H9 (cell line): ENCODE measurements at regions not wholly inside any gene's neighbourhood (a gene's known extent, or its start where the extent isn't known, plus 50 kb on each side); places are given as distances from the start of the nearest gene placed in this dataset.

Source experiments
- DNase-seq: peaks from one replicate; pipeline ENCODE4 v3.0.0-alpha.2; 2017
- H2AFZ ChIP-seq: one replicate; pipeline ENCODE4 v1.6.1; 2013; ENCODE audit warnings: mild to moderate bottlenecking, low read length, control low read depth, moderate library complexity
- H2AK5ac ChIP-seq: 2 replicates; pipeline ENCODE4 v1.6.1; 2013; ENCODE audit warnings: low read length, control low read depth, mixed read lengths; ENCODE audit not compliant: insufficient read length
- H2BK120ac ChIP-seq: one replicate; pipeline ENCODE4 v1.6.1; 2013; ENCODE audit warnings: low read depth, mild to moderate bottlenecking, low read length, control low read depth, inconsistent platforms; ENCODE audit not compliant: poor library complexity, severe bottlenecking
- H2BK12ac ChIP-seq: 2 replicates; pipeline ENCODE4 v1.6.1; 2013; ENCODE audit warnings: low read length, control low read depth, mixed read lengths, low read depth; ENCODE audit not compliant: insufficient read length
- H2BK15ac ChIP-seq: 2 replicates; pipeline ENCODE4 v1.6.1; 2013; ENCODE audit warnings: low read depth, low read length, control low read depth
- H2BK20ac ChIP-seq: one replicate; pipeline ENCODE4 v1.6.1; 2013; ENCODE audit warnings: low read depth, mild to moderate bottlenecking, low read length, control low read depth, inconsistent platforms; ENCODE audit not compliant: poor library complexity, severe bottlenecking
- H2BK5ac ChIP-seq: 2 replicates; pipeline ENCODE4 v1.6.1; 2013; ENCODE audit warnings: low read length, control low read depth, mixed read lengths; ENCODE audit not compliant: insufficient read length
- H3K14ac ChIP-seq: 2 replicates; pipeline ENCODE4 v1.6.1; 2013; ENCODE audit warnings: low read length, control low read depth; ENCODE audit not compliant: insufficient read depth
- H3K18ac ChIP-seq: 2 replicates; pipeline ENCODE4 v1.6.1; 2013; ENCODE audit warnings: low read depth, mild to moderate bottlenecking, mixed read lengths, low read length, control low read depth; ENCODE audit not compliant: insufficient read length
- H3K23ac ChIP-seq: 2 replicates; pipeline ENCODE4 v1.6.1; 2013; ENCODE audit warnings: low read length, control low read depth, mixed read lengths, low read depth; ENCODE audit not compliant: insufficient read length
- H3K23me2 ChIP-seq: 2 replicates; pipeline ENCODE4 v1.6.1; 2013; ENCODE audit warnings: low read depth, mild to moderate bottlenecking, mixed read lengths, low read length, control low read depth; ENCODE audit not compliant: insufficient read length, poor library complexity, severe bottlenecking
- H3K27ac ChIP-seq: 2 replicates; pipeline ENCODE4 v1.5.1; 2013; ENCODE audit warnings: low read length, control low read depth, mixed read lengths, low read depth; ENCODE audit not compliant: insufficient read length
- H3K27me3 ChIP-seq: 2 replicates; pipeline ENCODE4 v1.6.1; 2013; ENCODE audit warnings: low read length, control low read depth, inconsistent platforms; ENCODE audit not compliant: insufficient read depth
- H3K4ac ChIP-seq: 2 replicates; pipeline ENCODE4 v1.6.1; 2013; ENCODE audit warnings: low read depth, mild to moderate bottlenecking, control low read depth, inconsistent platforms, low read length, moderate library complexity
- H3K4me1 ChIP-seq: 2 replicates; pipeline ENCODE4 v1.6.1; 2013; ENCODE audit warnings: low read length, control low read depth, inconsistent platforms; ENCODE audit not compliant: insufficient read depth
- H3K4me2 ChIP-seq: 2 replicates; pipeline ENCODE4 v1.6.1; 2013; ENCODE audit warnings: low read length, control low read depth, mixed read lengths; ENCODE audit not compliant: insufficient read length, insufficient read depth
- H3K56ac ChIP-seq: 2 replicates; pipeline ENCODE4 v1.6.1; 2013; ENCODE audit warnings: low read depth, mild to moderate bottlenecking, mixed read lengths, low read length, control low read depth; ENCODE audit not compliant: insufficient read length
- H3K79me1 ChIP-seq: 2 replicates; pipeline ENCODE4 v1.6.1; 2013; ENCODE audit warnings: low read depth, mild to moderate bottlenecking, moderate library complexity, low read length, control low read depth, inconsistent platforms; ENCODE audit not compliant: insufficient read depth, poor library complexity, severe bottlenecking
- H3K79me2 ChIP-seq: 2 replicates; pipeline ENCODE4 v1.6.1; 2013; ENCODE audit warnings: low read length, control low read depth, inconsistent platforms; ENCODE audit not compliant: insufficient read depth
- H3K9ac ChIP-seq: 2 replicates; pipeline ENCODE4 v1.6.1; 2013; ENCODE audit warnings: low read length, control low read depth, mixed read lengths; ENCODE audit not compliant: insufficient read length; ENCODE audit errors: extremely low read depth
- H3K9me3 ChIP-seq: one replicate; pipeline ENCODE4 v1.6.1; 2013; ENCODE audit warnings: low read depth, low read length, inconsistent platforms; ENCODE audit not compliant: control insufficient read depth
- H3T11ph ChIP-seq: one replicate; pipeline ENCODE4 v1.6.1; 2013; ENCODE audit warnings: mild to moderate bottlenecking, low read length, control low read depth, inconsistent platforms
- H4K20me1 ChIP-seq: one replicate; pipeline ENCODE4 v1.6.1; 2013; ENCODE audit not compliant: control insufficient read depth, insufficient read length, insufficient read depth
- H4K5ac ChIP-seq: 2 replicates; pipeline ENCODE4 v1.6.1; 2013; ENCODE audit warnings: low read depth, mild to moderate bottlenecking, mixed read lengths, low read length, control low read depth; ENCODE audit not compliant: insufficient read length
- H4K8ac ChIP-seq: replicated peaks from 2 replicates; pipeline ENCODE4 v1.6.1; 2013; ENCODE audit warnings: low read length, control low read depth, mixed read lengths, low read depth; ENCODE audit not compliant: insufficient read length
- H4K91ac ChIP-seq: 2 replicates; pipeline ENCODE4 v1.6.1; 2013; ENCODE audit warnings: low read depth, mild to moderate bottlenecking, moderate library complexity, mixed read lengths, low read length, control low read depth; ENCODE audit not compliant: insufficient read length
- H3K27ac Mint-ChIP-seq, 3 experiments: 2 replicates in 2 of 3; 3 replicates in 1 of 3; pipeline ENCODE4 v1.8.0; 2020 to 2021; ENCODE audit warnings: mixed read lengths in 3 of 3, mild to moderate bottlenecking in 1 of 3, moderate library complexity in 1 of 3
- H3K27me3 Mint-ChIP-seq: 2 replicates; pipeline ENCODE4 v1.8.0; 2021; ENCODE audit warnings: low read depth, mild to moderate bottlenecking, moderate library complexity, mixed read lengths
- H3K36me3 Mint-ChIP-seq, 3 experiments: 2 replicates in 2 of 3; 3 replicates in 1 of 3; pipeline ENCODE4 v1.8.0; 2020 to 2021; ENCODE audit warnings: low read depth in 3 of 3, mixed read lengths in 3 of 3; ENCODE audit not compliant: insufficient read depth in 1 of 3
- H3K4me1 Mint-ChIP-seq, 2 experiments: 2 replicates each; pipeline ENCODE4 v1.8.0; 2020; ENCODE audit warnings: mixed read lengths in 2 of 2
- H3K4me3 Mint-ChIP-seq, 2 experiments: 2 replicates in 1 of 2; 3 replicates in 1 of 2; pipeline ENCODE4 v1.8.0; 2020 to 2021; ENCODE audit warnings: mild to moderate bottlenecking in 2 of 2, mixed read lengths in 2 of 2, moderate library complexity in 1 of 2
- H3K9me3 Mint-ChIP-seq, 2 experiments: 2 replicates in 1 of 2; 3 replicates in 1 of 2; pipeline ENCODE4 v1.8.0; 2020; ENCODE audit warnings: mild to moderate bottlenecking in 2 of 2, mixed read lengths in 2 of 2, moderate library complexity in 1 of 2
- CTCF ChIP-seq: fragments of 200-600 bp; sonication (generic); conservative IDR thresholded peaks from 3 replicates; pipeline ENCODE4 v1.8.0; 2021; ENCODE audit warnings: antibody characterized with exemption, mild to moderate bottlenecking

DNA sequence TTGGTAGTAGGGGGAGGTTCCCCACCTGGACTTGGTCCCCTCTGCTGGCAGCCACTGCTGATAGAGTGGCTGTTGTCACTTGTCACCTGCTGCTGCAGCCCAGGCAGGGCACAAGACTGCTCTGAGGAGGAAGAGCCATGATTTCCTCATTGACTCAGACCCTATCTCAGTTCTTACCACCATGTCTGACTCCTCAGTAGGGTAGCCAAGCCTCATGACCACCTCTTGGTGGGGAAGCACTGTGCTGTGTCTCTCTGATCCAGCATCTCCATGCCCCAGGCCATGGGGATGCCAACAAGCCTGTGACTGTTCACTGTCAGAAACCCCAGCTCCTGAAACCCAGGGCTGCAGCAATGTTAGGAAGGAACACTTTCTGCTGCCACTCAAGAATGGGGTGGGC lies 173.0 kb downstream of the WSCD1 start:
- H3K79me2 ChIP-seq, result no peaks in the 10 kb centered on the region
- H2BK5ac ChIP-seq, result no peak overlapping the region
- no peaks in the 10 kb centered on the region for H3K36me3 Mint-ChIP-seq
- no peak overlapping the region for H4K5ac ChIP-seq
- no peak overlapping the region for H2AK5ac ChIP-seq
- H3K23ac ChIP-seq, result no peak overlapping the region
- H3K9ac ChIP-seq, result no peak overlapping the region
- no peak overlapping the region for H3K4me3 Mint-ChIP-seq
- no peak overlapping the region for H3K27ac ChIP-seq
- no peak overlapping the region for H3T11ph ChIP-seq
- no peaks in the 10 kb centered on the region for H3K27me3 ChIP-seq
- no peaks in the 10 kb centered on the region; a peak in 1 of 5 replicates for H3K9me3 Mint-ChIP-seq
- H2AFZ ChIP-seq, result no peak overlapping the region
- no peak overlapping the region for H2BK15ac ChIP-seq
- no peak overlapping the region for H4K8ac ChIP-seq
- H3K4me1 Mint-ChIP-seq, result peaks cover 54 to 61% of the 10 kb centered on the region in 2 experiments
- no peak overlapping the region for H2BK120ac ChIP-seq
- H3K4me2 ChIP-seq, result no peak overlapping the region
- no peak for TF ChIP-seq CTCF
- no peaks in the 10 kb centered on the region for H3K9me3 ChIP-seq
- H3K4me1 ChIP-seq, result peaks cover 10% of the 10 kb centered on the region; the same call in 1 of the 2 replicates
- H2BK20ac ChIP-seq, result no peak overlapping the region
- no peaks in the 10 kb centered on the region for H4K20me1 ChIP-seq
- no peak overlapping the region; the same call in 1 of the 2 replicates for H3K14ac ChIP-seq
- H3K18ac ChIP-seq, result no peak overlapping the region
- H3K79me1 ChIP-seq, result no peaks in the 10 kb centered on the region
- DNase-seq, result peak; percentile 18
- H2BK12ac ChIP-seq, result no peak overlapping the region
- no peak overlapping the region for H4K91ac ChIP-seq
- H3K27me3 Mint-ChIP-seq, result peaks cover 2% of the 10 kb centered on the region; the same call in 1 of the 2 replicates
- no peak overlapping the region for H3K4ac ChIP-seq
- no peak overlapping the region for H3K56ac ChIP-seq
- peaks cover 3% of the 10 kb centered on the region for H3K23me2 ChIP-seq
- H3K27ac Mint-ChIP-seq, result no peak overlapping the region
